Tibial artery (tissue), 4 donors: ENCODE measurements at regions not wholly inside any gene's neighbourhood (a gene's known extent, or its start where the extent isn't known, plus 50 kb on each side); places are given as distances from the start of the nearest gene placed in this dataset.

Experiments used
- DNase-seq, 2 donors: peaks; one replicate each; pipeline ENCODE4 v3.0.0-alpha.2; 2019
- H3K27ac ChIP-seq, 2 donors: fragments of 200-600 bp; sonication (generic) in 1 of 2; 1 replicate in 1 of 2; 2 replicates in 1 of 2; pipeline ENCODE4 v1.5.1; 2018 to 2019; ENCODE audit warnings: mild to moderate bottlenecking in 1 of 2
- H3K27me3 ChIP-seq, 2 donors: fragments of 200-600 bp; sonication (generic) in 1 of 2; one replicate each; pipeline versions ENCODE4 v1.5.1 to v1.6.0; 2016 to 2019
- H3K36me3 ChIP-seq, 3 donors: fragments of 200-600 bp; sonication (generic) in 2 of 3; one replicate each; pipeline ENCODE4 v1.5.1; 2016 to 2019; ENCODE audit warnings: mild to moderate bottlenecking in 2 of 3
- H3K4me1 ChIP-seq, 4 donors: fragments of 200-600 bp; sonication (generic) in 2 of 4; 1 replicate in 3 of 4; 2 replicates in 1 of 4; pipeline ENCODE4 v1.5.1; 2016 to 2019
- H3K4me3 ChIP-seq, 2 donors: fragments of 200-600 bp; sonication (generic) in 1 of 2; 1 replicate in 1 of 2; 2 replicates in 1 of 2; pipeline ENCODE4 v1.5.1; 2018 to 2019; ENCODE audit warnings: mild to moderate bottlenecking in 2 of 2
- H3K9me3 ChIP-seq, 3 donors: fragments of 200-600 bp; sonication (generic) in 1 of 3; one replicate each; pipeline ENCODE4 v1.5.1; 2016 to 2019
- CTCF ChIP-seq, 2 experiments: fragments of 200-600 bp in 1 of 2; fragments of 450-650 bp in 1 of 2; IDR thresholded peaks; one replicate each; pipeline ENCODE4 v1.5.1; 2017 to 2019; ENCODE audit warnings: antibody characterized with exemption in 2 of 2, mild to moderate bottlenecking in 1 of 2, moderate library complexity in 1 of 2
- intact Hi-C: fragments of 100-400 bp; cut with DNase I; formaldehyde crosslinking; loops from one replicate; pipeline ENCODE4 v1.15.0; 2023; ENCODE audit warnings: low total_unique reads

- no peaks in the 10 kb centered on the region for H3K36me3 ChIP-seq
- H3K27me3 ChIP-seq: no peaks in the 10 kb centered on the region
- no peak overlapping the region for H3K27ac ChIP-seq
- no peaks in the 10 kb centered on the region for H3K9me3 ChIP-seq
- H3K4me1 ChIP-seq: no peaks in the 10 kb centered on the region
- DNase-seq: no peak
- TF ChIP-seq CTCF (IDR thresholded peaks at IDR 0.05): no peak
- intact Hi-C loops: no loop called here
- H3K4me3 ChIP-seq: no peak overlapping the region
Measured at GRCh38 chr16:73428121-73428520, 380.2 kb upstream of the ZFHX3 start.

- H3K4me3 ChIP-seq: no peak overlapping the region
- TF ChIP-seq CTCF (IDR thresholded peaks at IDR 0.05): no peak
- no peaks in the 10 kb centered on the region for H3K9me3 ChIP-seq
- no peaks in the 10 kb centered on the region for H3K27me3 ChIP-seq
- DNase-seq: no peak
- H3K36me3 ChIP-seq: no peaks in the 10 kb centered on the region
- no peak overlapping the region for H3K27ac ChIP-seq
- no peaks in the 10 kb centered on the region for H3K4me1 ChIP-seq
- intact Hi-C loops: no loop called here
Measured at GRCh38 chr16:73427164-73427563, 379.2 kb upstream of the ZFHX3 start.

GRCh38 chr16:73426433-73427160, 378.7 kb upstream of the ZFHX3 start:
- no peak for TF ChIP-seq CTCF (IDR thresholded peaks at IDR 0.05)
- H3K27me3 ChIP-seq: no peaks in the 10 kb centered on the region

GRCh38 chr16:73420676-73421075, 372.7 kb upstream of the ZFHX3 start:
- no peak for DNase-seq
- Histone ChIP-seq H3K27ac (no peak overlapping the region), H3K27me3 (no peaks in the 10 kb centered on the region), H3K4me3 (no peak overlapping the region), H3K36me3 (no peaks in the 10 kb centered on the region), H3K9me3 (no peaks in the 10 kb centered on the region), H3K4me1 (peaks cover 0 to 20% (median 0%) of the 10 kb centered on the region in 4 donors)
- TF ChIP-seq CTCF (IDR thresholded peaks at IDR 0.05): no peak
- intact Hi-C loops: no loop called here

More at GRCh38 chr16:73426433-73427160, 378.7 kb upstream of the ZFHX3 start:
- Histone ChIP-seq H3K4me1 (no peaks in the 10 kb centered on the region), H3K36me3 (no peaks in the 10 kb centered on the region), H3K9me3 (no peaks in the 10 kb centered on the region), H3K27ac (no peak overlapping the region), H3K4me3 (no peak overlapping the region)
- DNase-seq: no peak
- intact Hi-C loops: no loop called here

- H3K27me3 ChIP-seq: no peaks in the 10 kb centered on the region
- peaks cover 0 to 20% (median 0%) of the 10 kb centered on the region in 4 donors for H3K4me1 ChIP-seq
- no peak overlapping the region for H3K27ac ChIP-seq
- H3K36me3 ChIP-seq: no peaks in the 10 kb centered on the region
- no peak for DNase-seq
- H3K4me3 ChIP-seq: no peak overlapping the region
- TF ChIP-seq CTCF (IDR thresholded peaks at IDR 0.05): no peak
- intact Hi-C loops: no loop called here
- H3K9me3 ChIP-seq: no peaks in the 10 kb centered on the region
Measured at GRCh38 chr16:73420244-73420643, 372.3 kb upstream of the ZFHX3 start.
